ENCODE measurements at regions not wholly inside any gene's neighbourhood (a gene's known extent, or its start where the extent isn't known, plus 50 kb on each side); places are given as distances from the start of the nearest gene placed in this dataset.

DNA sequence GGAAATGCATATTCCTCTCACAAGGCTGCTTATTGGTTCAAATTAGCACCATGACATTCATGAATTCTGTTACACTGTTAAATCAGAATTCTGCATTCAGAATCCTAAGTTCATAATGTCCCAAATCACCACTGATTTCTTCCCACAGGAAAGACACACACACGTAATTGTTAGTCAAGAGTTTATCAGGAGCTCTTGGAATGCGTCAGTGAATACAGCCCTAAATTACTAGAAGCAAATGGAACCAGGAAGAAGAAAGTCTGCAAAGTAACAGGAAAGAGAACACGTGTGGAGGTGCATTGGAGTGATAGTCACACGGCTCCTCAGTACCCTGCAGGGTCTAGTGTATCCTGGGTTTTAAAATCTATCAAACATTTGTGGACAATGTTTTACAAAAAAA lies 110.2 kb downstream of the ANXA2R start:
- TF ChIP-seq EZH2phosphoT487 (IDR thresholded peaks at IDR 0.05; ENCODE audit: low read depth, severe bottlenecking, unreplicated experiment), result no peak
- TF ChIP-seq, protein P1, sequence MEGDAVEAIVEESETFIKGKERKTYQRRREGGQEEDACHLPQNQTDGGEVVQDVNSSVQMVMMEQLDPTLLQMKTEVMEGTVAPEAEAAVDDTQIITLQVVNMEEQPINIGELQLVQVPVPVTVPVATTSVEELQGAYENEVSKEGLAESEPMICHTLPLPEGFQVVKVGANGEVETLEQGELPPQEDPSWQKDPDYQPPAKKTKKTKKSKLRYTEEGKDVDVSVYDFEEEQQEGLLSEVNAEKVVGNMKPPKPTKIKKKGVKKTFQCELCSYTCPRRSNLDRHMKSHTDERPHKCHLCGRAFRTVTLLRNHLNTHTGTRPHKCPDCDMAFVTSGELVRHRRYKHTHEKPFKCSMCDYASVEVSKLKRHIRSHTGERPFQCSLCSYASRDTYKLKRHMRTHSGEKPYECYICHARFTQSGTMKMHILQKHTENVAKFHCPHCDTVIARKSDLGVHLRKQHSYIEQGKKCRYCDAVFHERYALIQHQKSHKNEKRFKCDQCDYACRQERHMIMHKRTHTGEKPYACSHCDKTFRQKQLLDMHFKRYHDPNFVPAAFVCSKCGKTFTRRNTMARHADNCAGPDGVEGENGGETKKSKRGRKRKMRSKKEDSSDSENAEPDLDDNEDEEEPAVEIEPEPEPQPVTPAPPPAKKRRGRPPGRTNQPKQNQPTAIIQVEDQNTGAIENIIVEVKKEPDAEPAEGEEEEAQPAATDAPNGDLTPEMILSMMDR (IDR thresholded peaks at IDR 0.05; ENCODE audit: poor library complexity), result no peak
- TF ChIP-seq EZH2 (IDR thresholded peaks at IDR 0.05; ENCODE audit: borderline replicate concordance), result no peak

Measured in hepatocyte (in vitro differentiated cells).